Epidermal melanocyte (primary cell): ENCODE measurements at regions not wholly inside any gene's neighbourhood (a gene's known extent, or its start where the extent isn't known, plus 50 kb on each side); places are given as distances from the start of the nearest gene placed in this dataset.

Experiments used
- DNase-seq: peaks from one replicate; pipeline ENCODE4 v3.0.0; 2011; ENCODE audit warnings: low spot score; ENCODE audit not compliant: insufficient read length

GRCh38 chr13:32964987-32965386, 51.2 kb upstream of the KL start:
- no peak for DNase-seq
